H9 (cell line): ENCODE measurements at regions not wholly inside any gene's neighbourhood (a gene's known extent, or its start where the extent isn't known, plus 50 kb on each side); places are given as distances from the start of the nearest gene placed in this dataset.

ENCODE experiments used
- DNase-seq: peaks from one replicate; pipeline ENCODE4 v3.0.0-alpha.2; 2017
- H2AFZ ChIP-seq: one replicate; pipeline ENCODE4 v1.6.1; 2013; ENCODE audit warnings: mild to moderate bottlenecking, low read length, control low read depth, moderate library complexity
- H2AK5ac ChIP-seq: 2 replicates; pipeline ENCODE4 v1.6.1; 2013; ENCODE audit warnings: low read length, control low read depth, mixed read lengths; ENCODE audit not compliant: insufficient read length
- H2BK120ac ChIP-seq: one replicate; pipeline ENCODE4 v1.6.1; 2013; ENCODE audit warnings: low read depth, mild to moderate bottlenecking, low read length, control low read depth, inconsistent platforms; ENCODE audit not compliant: poor library complexity, severe bottlenecking
- H2BK12ac ChIP-seq: 2 replicates; pipeline ENCODE4 v1.6.1; 2013; ENCODE audit warnings: low read length, control low read depth, mixed read lengths, low read depth; ENCODE audit not compliant: insufficient read length
- H2BK15ac ChIP-seq: 2 replicates; pipeline ENCODE4 v1.6.1; 2013; ENCODE audit warnings: low read depth, low read length, control low read depth
- H2BK20ac ChIP-seq: one replicate; pipeline ENCODE4 v1.6.1; 2013; ENCODE audit warnings: low read depth, mild to moderate bottlenecking, low read length, control low read depth, inconsistent platforms; ENCODE audit not compliant: poor library complexity, severe bottlenecking
- H2BK5ac ChIP-seq: 2 replicates; pipeline ENCODE4 v1.6.1; 2013; ENCODE audit warnings: low read length, control low read depth, mixed read lengths; ENCODE audit not compliant: insufficient read length
- H3K14ac ChIP-seq: 2 replicates; pipeline ENCODE4 v1.6.1; 2013; ENCODE audit warnings: low read length, control low read depth; ENCODE audit not compliant: insufficient read depth
- H3K18ac ChIP-seq: 2 replicates; pipeline ENCODE4 v1.6.1; 2013; ENCODE audit warnings: low read depth, mild to moderate bottlenecking, mixed read lengths, low read length, control low read depth; ENCODE audit not compliant: insufficient read length
- H3K23ac ChIP-seq: 2 replicates; pipeline ENCODE4 v1.6.1; 2013; ENCODE audit warnings: low read length, control low read depth, mixed read lengths, low read depth; ENCODE audit not compliant: insufficient read length
- H3K23me2 ChIP-seq: 2 replicates; pipeline ENCODE4 v1.6.1; 2013; ENCODE audit warnings: low read depth, mild to moderate bottlenecking, mixed read lengths, low read length, control low read depth; ENCODE audit not compliant: insufficient read length, poor library complexity, severe bottlenecking
- H3K27ac ChIP-seq: 2 replicates; pipeline ENCODE4 v1.5.1; 2013; ENCODE audit warnings: low read length, control low read depth, mixed read lengths, low read depth; ENCODE audit not compliant: insufficient read length
- H3K27me3 ChIP-seq: 2 replicates; pipeline ENCODE4 v1.6.1; 2013; ENCODE audit warnings: low read length, control low read depth, inconsistent platforms; ENCODE audit not compliant: insufficient read depth
- H3K4ac ChIP-seq: 2 replicates; pipeline ENCODE4 v1.6.1; 2013; ENCODE audit warnings: low read depth, mild to moderate bottlenecking, control low read depth, inconsistent platforms, low read length, moderate library complexity
- H3K4me1 ChIP-seq: 2 replicates; pipeline ENCODE4 v1.6.1; 2013; ENCODE audit warnings: low read length, control low read depth, inconsistent platforms; ENCODE audit not compliant: insufficient read depth
- H3K4me2 ChIP-seq: 2 replicates; pipeline ENCODE4 v1.6.1; 2013; ENCODE audit warnings: low read length, control low read depth, mixed read lengths; ENCODE audit not compliant: insufficient read length, insufficient read depth
- H3K56ac ChIP-seq: 2 replicates; pipeline ENCODE4 v1.6.1; 2013; ENCODE audit warnings: low read depth, mild to moderate bottlenecking, mixed read lengths, low read length, control low read depth; ENCODE audit not compliant: insufficient read length
- H3K79me1 ChIP-seq: 2 replicates; pipeline ENCODE4 v1.6.1; 2013; ENCODE audit warnings: low read depth, mild to moderate bottlenecking, moderate library complexity, low read length, control low read depth, inconsistent platforms; ENCODE audit not compliant: insufficient read depth, poor library complexity, severe bottlenecking
- H3K79me2 ChIP-seq: 2 replicates; pipeline ENCODE4 v1.6.1; 2013; ENCODE audit warnings: low read length, control low read depth, inconsistent platforms; ENCODE audit not compliant: insufficient read depth
- H3K9ac ChIP-seq: 2 replicates; pipeline ENCODE4 v1.6.1; 2013; ENCODE audit warnings: low read length, control low read depth, mixed read lengths; ENCODE audit not compliant: insufficient read length; ENCODE audit errors: extremely low read depth
- H3K9me3 ChIP-seq: one replicate; pipeline ENCODE4 v1.6.1; 2013; ENCODE audit warnings: low read depth, low read length, inconsistent platforms; ENCODE audit not compliant: control insufficient read depth
- H3T11ph ChIP-seq: one replicate; pipeline ENCODE4 v1.6.1; 2013; ENCODE audit warnings: mild to moderate bottlenecking, low read length, control low read depth, inconsistent platforms
- H4K20me1 ChIP-seq: one replicate; pipeline ENCODE4 v1.6.1; 2013; ENCODE audit not compliant: control insufficient read depth, insufficient read length, insufficient read depth
- H4K5ac ChIP-seq: 2 replicates; pipeline ENCODE4 v1.6.1; 2013; ENCODE audit warnings: low read depth, mild to moderate bottlenecking, mixed read lengths, low read length, control low read depth; ENCODE audit not compliant: insufficient read length
- H4K8ac ChIP-seq: replicated peaks from 2 replicates; pipeline ENCODE4 v1.6.1; 2013; ENCODE audit warnings: low read length, control low read depth, mixed read lengths, low read depth; ENCODE audit not compliant: insufficient read length
- H4K91ac ChIP-seq: 2 replicates; pipeline ENCODE4 v1.6.1; 2013; ENCODE audit warnings: low read depth, mild to moderate bottlenecking, moderate library complexity, mixed read lengths, low read length, control low read depth; ENCODE audit not compliant: insufficient read length
- H3K27ac Mint-ChIP-seq, 3 experiments: 2 replicates in 2 of 3; 3 replicates in 1 of 3; pipeline ENCODE4 v1.8.0; 2020 to 2021; ENCODE audit warnings: mixed read lengths in 3 of 3, mild to moderate bottlenecking in 1 of 3, moderate library complexity in 1 of 3
- H3K27me3 Mint-ChIP-seq: 2 replicates; pipeline ENCODE4 v1.8.0; 2021; ENCODE audit warnings: low read depth, mild to moderate bottlenecking, moderate library complexity, mixed read lengths
- H3K36me3 Mint-ChIP-seq, 3 experiments: 2 replicates in 2 of 3; 3 replicates in 1 of 3; pipeline ENCODE4 v1.8.0; 2020 to 2021; ENCODE audit warnings: low read depth in 3 of 3, mixed read lengths in 3 of 3; ENCODE audit not compliant: insufficient read depth in 1 of 3
- H3K4me1 Mint-ChIP-seq, 2 experiments: 2 replicates each; pipeline ENCODE4 v1.8.0; 2020; ENCODE audit warnings: mixed read lengths in 2 of 2
- H3K4me3 Mint-ChIP-seq, 2 experiments: 2 replicates in 1 of 2; 3 replicates in 1 of 2; pipeline ENCODE4 v1.8.0; 2020 to 2021; ENCODE audit warnings: mild to moderate bottlenecking in 2 of 2, mixed read lengths in 2 of 2, moderate library complexity in 1 of 2
- H3K9me3 Mint-ChIP-seq, 2 experiments: 2 replicates in 1 of 2; 3 replicates in 1 of 2; pipeline ENCODE4 v1.8.0; 2020; ENCODE audit warnings: mild to moderate bottlenecking in 2 of 2, mixed read lengths in 2 of 2, moderate library complexity in 1 of 2
- WGBS: extraction: QIAGEN DNeasy Blood & Tissue Kit; methylation state at CpG from one replicate; pipeline ENCODE4 v1.1.7; 2013; ENCODE audit warnings: missing lambda C conversion rate, low lambda C conversion rate, mixed read lengths; ENCODE audit not compliant: insufficient read length; ENCODE audit errors: extremely low coverage; 5-methylcytosine and 5-hydroxymethylcytosine counted together
- TF ChIP-seq, protein P1 (sequence below): fragments of 200-600 bp; sonication (generic); conservative IDR thresholded peaks from 3 replicates; pipeline ENCODE4 v1.8.0; 2021; ENCODE audit warnings: antibody characterized with exemption, mild to moderate bottlenecking

DNA sequence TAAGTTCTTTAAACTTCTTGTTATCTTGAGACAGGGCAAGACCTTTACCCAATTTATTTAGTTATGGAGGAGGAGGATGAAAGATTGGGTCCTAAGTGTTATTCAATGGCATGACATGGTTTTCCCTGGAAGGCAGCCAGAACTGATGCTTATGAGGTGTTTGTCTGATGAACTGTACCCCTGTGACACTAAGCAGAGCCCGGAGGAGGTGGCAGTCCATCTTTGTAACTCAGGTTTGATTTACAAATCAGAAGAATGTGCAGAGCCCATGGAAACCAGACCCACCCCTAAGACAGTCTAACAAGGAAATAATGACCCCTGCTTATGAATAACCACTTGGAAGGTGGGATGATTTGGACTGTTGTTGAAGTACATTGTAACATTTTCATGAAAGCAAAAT is 878.6 kb upstream of the NR2F2 start:
- no peak overlapping the region for H2BK20ac ChIP-seq
- H3K14ac ChIP-seq: no peak overlapping the region
- H3K27me3 Mint-ChIP-seq: no peaks in the 10 kb centered on the region
- H2BK5ac ChIP-seq: no peak overlapping the region
- no peak overlapping the region for H3K4ac ChIP-seq
- no peak overlapping the region for H2BK15ac ChIP-seq
- no peaks in the 10 kb centered on the region for H3K23me2 ChIP-seq
- H3K9me3 Mint-ChIP-seq: no peaks in the 10 kb centered on the region
- TF ChIP-seq, protein P1, sequence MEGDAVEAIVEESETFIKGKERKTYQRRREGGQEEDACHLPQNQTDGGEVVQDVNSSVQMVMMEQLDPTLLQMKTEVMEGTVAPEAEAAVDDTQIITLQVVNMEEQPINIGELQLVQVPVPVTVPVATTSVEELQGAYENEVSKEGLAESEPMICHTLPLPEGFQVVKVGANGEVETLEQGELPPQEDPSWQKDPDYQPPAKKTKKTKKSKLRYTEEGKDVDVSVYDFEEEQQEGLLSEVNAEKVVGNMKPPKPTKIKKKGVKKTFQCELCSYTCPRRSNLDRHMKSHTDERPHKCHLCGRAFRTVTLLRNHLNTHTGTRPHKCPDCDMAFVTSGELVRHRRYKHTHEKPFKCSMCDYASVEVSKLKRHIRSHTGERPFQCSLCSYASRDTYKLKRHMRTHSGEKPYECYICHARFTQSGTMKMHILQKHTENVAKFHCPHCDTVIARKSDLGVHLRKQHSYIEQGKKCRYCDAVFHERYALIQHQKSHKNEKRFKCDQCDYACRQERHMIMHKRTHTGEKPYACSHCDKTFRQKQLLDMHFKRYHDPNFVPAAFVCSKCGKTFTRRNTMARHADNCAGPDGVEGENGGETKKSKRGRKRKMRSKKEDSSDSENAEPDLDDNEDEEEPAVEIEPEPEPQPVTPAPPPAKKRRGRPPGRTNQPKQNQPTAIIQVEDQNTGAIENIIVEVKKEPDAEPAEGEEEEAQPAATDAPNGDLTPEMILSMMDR: no peak
- no peak overlapping the region for H3K18ac ChIP-seq
- no peak overlapping the region for H3K4me3 Mint-ChIP-seq
- H4K8ac ChIP-seq: no peak overlapping the region
- no peak overlapping the region for H3K23ac ChIP-seq
- no peak overlapping the region for H2BK12ac ChIP-seq
- H3K4me1 ChIP-seq: peaks cover 3% of the 10 kb centered on the region; the same call in 1 of the 2 replicates
- no peaks in the 10 kb centered on the region for H3K27me3 ChIP-seq
- no peak overlapping the region for H4K91ac ChIP-seq
- WGBS: no CpG with 5 or more reads among the region's 1 CpG
- H3K4me2 ChIP-seq: no peak overlapping the region
- H3K9ac ChIP-seq: no peak overlapping the region
- H4K20me1 ChIP-seq: no peaks in the 10 kb centered on the region
- no peak overlapping the region for H3T11ph ChIP-seq
- no peak overlapping the region for H4K5ac ChIP-seq
- H2AK5ac ChIP-seq: no peak overlapping the region
- peaks cover 8 to 13% of the 10 kb centered on the region in 2 experiments for H3K4me1 Mint-ChIP-seq
- H3K56ac ChIP-seq: no peak overlapping the region
- no peaks in the 10 kb centered on the region for H3K79me2 ChIP-seq
- no peak overlapping the region for H2BK120ac ChIP-seq
- no peak overlapping the region for H3K27ac Mint-ChIP-seq
- H3K79me1 ChIP-seq: no peaks in the 10 kb centered on the region
- H3K36me3 Mint-ChIP-seq: no peaks in the 10 kb centered on the region
- DNase-seq: no peak
- no peaks in the 10 kb centered on the region for H3K9me3 ChIP-seq
- H2AFZ ChIP-seq: no peak overlapping the region
- H3K27ac ChIP-seq: no peak overlapping the region
